HCT116 (cell line): ENCODE measurements at regions not wholly inside any gene's neighbourhood (a gene's known extent, or its start where the extent isn't known, plus 50 kb on each side); places are given as distances from the start of the nearest gene placed in this dataset.

Experiments used
- ATF3 ChIP-seq: IDR thresholded peaks from 2 replicates; pipeline ENCODE4 v1.6.1; 2012
- EZH2 ChIP-seq: fragments of 200-600 bp; sonication (generic); IDR thresholded peaks from 2 replicates; pipeline ENCODE4 v1.6.1; 2017; ENCODE audit warnings: antibody characterized with exemption, mixed run types
- EZH2phosphoT487 ChIP-seq: fragments of 200-600 bp; IDR thresholded peaks from 2 replicates; pipeline ENCODE4 v1.6.1; 2018; ENCODE audit warnings: antibody characterized with exemption, borderline replicate concordance
- MAX ChIP-seq: IDR thresholded peaks from 2 replicates; pipeline ENCODE4 v1.6.1; 2012
- POLR2A ChIP-seq: IDR thresholded peaks from 2 replicates; pipeline ENCODE4 v1.7.0; 2011; ENCODE audit warnings: borderline replicate concordance; ENCODE audit not compliant: insufficient read depth, insufficient read length; ENCODE audit errors: extremely low read depth
- ZNF274 ChIP-seq: fragments of 200-500 bp; sonication (Bioruptor generic); IDR thresholded peaks from 2 replicates; pipeline ENCODE4 v1.6.1; 2014; ENCODE audit warnings: mild to moderate bottlenecking, low read depth, low read length, inconsistent platforms
- TF ChIP-seq, protein P1 (sequence below), 3 experiments: fragments of 200-600 bp in 1 of 3; sonication (generic) in 1 of 3; IDR thresholded peaks in 2 of 3; conservative IDR thresholded peaks in 1 of 3; 2 replicates each; pipeline ENCODE4 v1.5.1; 2012 to 2017; ENCODE audit warnings: low read depth in 2 of 3, low read length in 2 of 3, antibody characterized with exemption in 1 of 3, borderline replicate concordance in 1 of 3, control low read depth in 1 of 3, mild to moderate bottlenecking in 1 of 3, mixed read lengths in 1 of 3, mixed run types in 1 of 3, moderate library complexity in 1 of 3; ENCODE audit not compliant: insufficient read depth in 1 of 3

- TF ChIP-seq, protein P1, sequence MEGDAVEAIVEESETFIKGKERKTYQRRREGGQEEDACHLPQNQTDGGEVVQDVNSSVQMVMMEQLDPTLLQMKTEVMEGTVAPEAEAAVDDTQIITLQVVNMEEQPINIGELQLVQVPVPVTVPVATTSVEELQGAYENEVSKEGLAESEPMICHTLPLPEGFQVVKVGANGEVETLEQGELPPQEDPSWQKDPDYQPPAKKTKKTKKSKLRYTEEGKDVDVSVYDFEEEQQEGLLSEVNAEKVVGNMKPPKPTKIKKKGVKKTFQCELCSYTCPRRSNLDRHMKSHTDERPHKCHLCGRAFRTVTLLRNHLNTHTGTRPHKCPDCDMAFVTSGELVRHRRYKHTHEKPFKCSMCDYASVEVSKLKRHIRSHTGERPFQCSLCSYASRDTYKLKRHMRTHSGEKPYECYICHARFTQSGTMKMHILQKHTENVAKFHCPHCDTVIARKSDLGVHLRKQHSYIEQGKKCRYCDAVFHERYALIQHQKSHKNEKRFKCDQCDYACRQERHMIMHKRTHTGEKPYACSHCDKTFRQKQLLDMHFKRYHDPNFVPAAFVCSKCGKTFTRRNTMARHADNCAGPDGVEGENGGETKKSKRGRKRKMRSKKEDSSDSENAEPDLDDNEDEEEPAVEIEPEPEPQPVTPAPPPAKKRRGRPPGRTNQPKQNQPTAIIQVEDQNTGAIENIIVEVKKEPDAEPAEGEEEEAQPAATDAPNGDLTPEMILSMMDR (IDR thresholded peaks at IDR 0.05 in 2 of 3, conservative IDR thresholded peaks at IDR 0.05 in 1 of 3; ENCODE audit: borderline replicate concordance in 1 of 3, insufficient read depth in 1 of 3, low read depth in 2 of 3, low read length in 2 of 3): no peak
- no peak for TF ChIP-seq MAX
- no peak for TF ChIP-seq ZNF274
- TF ChIP-seq EZH2phosphoT487: no peak
- TF ChIP-seq EZH2: no peak
- no peak for TF ChIP-seq ATF3
- no peak for TF ChIP-seq POLR2A
Observed at GRCh38 chr1:185608177-185608576, 126.0 kb upstream of the HMCN1 start.
